HG03280 (cell line): ENCODE measurements at regions not wholly inside any gene's neighbourhood (a gene's known extent, or its start where the extent isn't known, plus 50 kb on each side); places are given as distances from the start of the nearest gene placed in this dataset.

Experiments used
- ATAC-seq: cut with Tn5 transposase; IDR thresholded peaks from one replicate; pipeline ENCODE4 v1.9.1; 2021; ENCODE audit warnings: mild to moderate bottlenecking, moderate library complexity; ENCODE audit not compliant: unreplicated experiment

DNA sequence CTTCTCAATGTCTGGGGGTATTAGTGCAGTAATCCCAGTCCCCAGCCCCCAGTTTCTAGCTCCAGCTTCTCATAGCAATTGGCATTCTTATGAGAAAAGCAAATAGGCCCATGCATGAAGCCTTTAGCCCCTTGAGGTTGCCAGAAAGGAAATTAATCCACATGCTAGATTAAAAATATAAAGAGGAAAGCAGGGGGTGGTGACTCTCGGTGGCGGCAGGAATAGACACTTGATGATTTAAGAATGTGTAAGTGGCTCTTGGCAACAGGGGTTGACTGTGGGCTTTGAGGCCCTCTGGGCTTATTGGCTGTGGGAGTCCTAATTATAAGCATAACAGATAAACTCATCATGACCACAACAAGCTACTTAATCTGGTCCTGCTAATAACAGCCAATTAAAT, 1367.3 kb upstream of the FLRT2 start:
- ATAC-seq: no peak

DNA sequence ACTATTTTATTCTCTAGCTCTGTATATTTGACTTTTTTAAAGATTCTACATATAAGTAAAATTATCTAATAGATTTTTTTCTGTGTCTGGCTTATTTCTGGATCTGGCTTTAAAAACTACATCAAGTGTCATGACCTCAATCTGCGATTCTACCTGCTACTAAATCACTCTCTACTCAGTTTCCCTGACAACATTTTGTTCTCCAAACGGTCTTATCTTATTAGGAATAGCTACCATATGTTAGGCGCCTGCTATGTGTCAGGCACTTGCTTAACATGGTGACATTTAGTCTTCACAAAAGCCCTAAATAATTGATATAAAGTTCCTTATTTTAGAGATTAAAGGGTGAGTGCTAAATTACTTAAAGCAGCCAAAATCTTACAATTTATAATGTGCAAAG, 1362.9 kb upstream of the FLRT2 start:
- no peak for ATAC-seq

DNA sequence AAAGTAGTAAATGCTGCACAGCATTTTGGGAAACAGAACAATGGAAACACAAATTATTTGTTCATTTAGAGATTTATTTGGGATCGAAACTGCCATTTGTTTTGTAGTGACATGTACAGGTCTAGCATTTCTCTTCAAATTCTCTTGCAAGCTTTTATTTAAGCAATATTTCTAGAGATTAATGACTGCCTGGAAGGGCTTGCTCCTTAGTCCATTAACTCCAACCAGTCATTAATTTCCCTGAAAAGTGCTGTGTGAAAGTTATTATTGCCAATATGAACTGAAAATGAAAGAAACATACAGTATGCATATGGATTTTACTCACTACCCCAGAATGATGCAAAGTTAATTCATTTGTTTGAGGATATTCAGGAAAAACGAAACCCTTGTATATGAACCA, 1349.6 kb upstream of the FLRT2 start:
- no peak for ATAC-seq

DNA sequence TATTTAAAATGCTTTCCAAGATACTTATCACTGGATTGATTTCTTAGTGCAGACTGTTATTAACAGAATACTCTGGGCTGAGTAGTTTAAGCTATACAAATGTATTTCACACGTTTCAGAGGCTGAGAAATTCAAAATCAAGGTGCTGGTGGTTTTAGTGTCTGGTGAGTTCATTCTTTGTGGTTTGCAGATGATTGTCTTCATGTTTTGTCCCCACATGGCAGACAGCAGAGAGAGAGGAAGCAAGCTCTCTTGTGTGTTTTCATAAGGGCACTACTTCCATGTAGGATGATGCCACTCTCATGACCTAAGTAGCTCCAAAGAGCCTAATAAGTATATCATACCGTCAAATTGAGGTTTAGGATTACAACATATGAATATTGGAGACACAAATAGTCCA, 1348.9 kb upstream of the FLRT2 start:
- no peak for ATAC-seq

DNA sequence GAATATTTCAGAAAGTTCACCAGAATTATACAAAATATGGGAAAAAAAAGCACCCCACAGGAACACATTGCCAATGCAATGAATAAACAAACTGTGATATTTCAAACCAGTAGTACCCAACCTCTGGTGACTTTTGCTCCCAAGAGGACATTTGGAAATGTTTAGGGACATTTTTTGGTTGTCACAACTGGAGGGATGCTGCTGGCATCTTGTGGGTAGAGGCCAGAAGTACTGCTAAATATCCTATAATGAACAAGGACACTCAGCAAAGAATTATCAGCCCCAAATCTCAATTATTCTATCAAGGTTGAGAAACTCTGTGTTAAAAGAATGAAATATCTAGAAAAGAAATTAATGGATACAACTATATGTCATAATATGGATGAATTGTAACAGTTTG, 1334.4 kb upstream of the FLRT2 start:
- ATAC-seq: no peak

GRCh38 chr14:84197704-84198103, 1332.2 kb upstream of the FLRT2 start:
- no peak for ATAC-seq

DNA sequence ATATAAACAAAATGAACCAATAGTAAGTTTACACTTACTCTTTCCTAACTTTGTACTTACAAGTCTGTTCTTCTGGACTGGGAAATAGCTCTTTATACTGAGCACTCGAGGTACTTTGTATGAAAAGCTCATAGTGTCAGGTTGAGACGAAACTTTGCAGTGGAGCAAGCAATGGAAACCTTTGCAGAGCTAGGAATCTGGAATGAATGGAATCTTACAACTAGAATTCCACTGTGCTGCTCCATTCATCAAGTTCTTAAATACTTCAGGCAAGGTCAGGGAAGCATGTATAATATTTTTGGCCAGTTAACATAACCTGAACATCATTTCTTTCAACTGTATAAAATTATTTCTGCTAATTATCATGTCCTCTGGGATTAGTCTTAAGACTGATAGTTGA, 1327.5 kb upstream of the FLRT2 start:
- no peak for ATAC-seq

DNA sequence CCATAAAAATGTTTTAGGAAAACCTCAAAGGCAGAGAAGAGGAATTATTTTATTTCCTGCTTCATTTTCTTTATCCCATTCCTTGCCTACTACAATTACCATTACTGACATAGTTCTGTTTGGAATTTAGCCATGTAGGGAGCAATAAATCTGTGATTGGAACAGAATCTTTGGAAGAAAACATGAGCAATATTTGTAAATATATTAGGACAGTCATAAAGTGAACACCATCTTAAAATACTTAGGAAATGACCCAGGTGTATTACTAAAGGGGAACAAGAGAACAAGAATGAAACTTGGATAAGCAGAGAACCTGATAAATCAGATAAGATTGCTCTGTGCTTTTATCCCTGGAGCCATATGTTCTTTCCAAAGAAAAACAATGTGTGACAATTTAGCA, 1326.0 kb upstream of the FLRT2 start:
- no peak for ATAC-seq

GRCh38 chr14:84208451-84208850, 1321.5 kb upstream of the FLRT2 start:
- no peak for ATAC-seq

- ATAC-seq: no peak
Observed at GRCh38 chr14:84209031-84209430, 1320.9 kb upstream of the FLRT2 start.

GRCh38 chr14:84217066-84217465, 1312.9 kb upstream of the FLRT2 start:
- ATAC-seq: no peak

- ATAC-seq: no peak
Observed at GRCh38 chr14:84225268-84225667, 1304.7 kb upstream of the FLRT2 start.

DNA sequence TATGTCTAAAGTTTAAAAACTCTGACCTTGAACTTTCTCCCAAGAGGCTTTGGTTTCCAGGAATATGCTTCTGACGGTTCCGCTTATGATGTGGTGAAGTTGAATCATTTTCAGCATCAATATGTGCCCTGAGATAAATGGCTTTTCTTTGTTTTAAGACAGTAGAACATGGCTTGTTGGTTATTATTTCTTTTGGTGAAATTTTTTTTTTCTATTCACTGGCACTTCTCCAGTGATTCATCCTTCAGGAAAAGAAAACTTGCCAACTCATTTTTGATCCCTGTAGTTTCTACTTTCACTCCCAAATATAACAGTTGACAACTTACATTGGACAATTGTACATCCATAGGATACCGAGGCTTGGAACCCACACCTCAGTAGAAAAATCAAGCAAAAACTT, 1301.2 kb upstream of the FLRT2 start:
- no peak for ATAC-seq

DNA sequence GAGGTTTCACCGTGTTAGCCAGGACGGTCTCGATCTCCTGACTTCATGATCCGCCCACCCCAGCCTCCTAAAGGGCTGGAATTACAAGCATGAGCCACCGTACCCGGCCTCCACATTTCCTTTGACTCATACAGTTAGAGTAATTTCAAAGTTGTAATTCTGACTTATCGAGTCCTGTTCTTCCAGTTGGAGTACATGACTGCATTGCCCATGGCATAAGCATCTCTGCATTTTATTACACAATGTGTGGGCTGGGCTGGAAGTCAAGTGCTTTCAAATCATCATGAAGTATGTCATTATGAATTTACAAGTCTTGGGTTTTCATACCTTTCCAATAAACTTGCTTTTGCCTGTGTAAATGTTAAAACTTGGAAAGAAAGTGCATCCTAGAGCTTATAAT, 1295.7 kb upstream of the FLRT2 start:
- ATAC-seq: no peak

DNA sequence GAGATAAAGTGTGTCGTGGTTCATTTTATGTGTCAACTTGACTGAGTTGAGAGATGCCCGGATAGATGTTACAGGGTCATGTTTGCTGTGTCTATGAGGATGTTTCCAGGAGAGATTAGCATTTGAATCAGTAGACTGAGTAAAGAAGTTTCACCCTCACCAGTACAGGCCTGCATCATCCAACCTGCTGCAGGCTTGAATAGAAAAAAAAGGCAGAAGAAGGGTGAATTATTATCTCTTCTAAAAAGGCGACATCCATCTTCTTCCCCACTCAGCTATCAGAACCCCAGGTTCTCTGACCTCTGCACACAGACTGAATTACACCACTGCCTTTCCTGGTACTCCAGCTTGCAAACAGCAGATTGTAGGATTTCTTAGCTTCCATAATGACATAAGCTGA, 1293.7 kb upstream of the FLRT2 start:
- ATAC-seq: no peak

- no peak for ATAC-seq
Observed at GRCh38 chr14:84237881-84238280, 1292.1 kb upstream of the FLRT2 start.

GRCh38 chr14:84247693-84248092, 1282.3 kb upstream of the FLRT2 start:
- no peak for ATAC-seq

DNA sequence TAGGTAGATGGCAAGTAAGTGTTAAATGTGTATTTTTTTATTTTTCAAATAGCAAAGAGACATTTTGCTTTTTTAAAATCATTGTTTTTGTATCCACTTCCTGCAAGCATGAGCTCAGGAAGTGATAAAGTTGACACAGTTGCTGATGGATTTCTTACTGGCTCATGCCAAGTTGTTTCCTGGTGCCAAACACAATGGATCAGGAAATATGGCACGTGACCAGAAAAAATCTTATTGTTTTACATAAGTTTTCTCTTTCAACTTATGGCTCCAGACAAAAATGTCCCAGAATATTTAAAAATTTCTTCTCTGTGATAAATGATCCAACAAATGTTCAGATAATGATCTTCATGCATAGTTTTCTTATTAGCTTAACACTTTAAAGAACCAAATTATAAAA, 1279.1 kb upstream of the FLRT2 start:
- no peak for ATAC-seq

GRCh38 chr14:84251411-84252115, 1278.4 kb upstream of the FLRT2 start:
- no peak for ATAC-seq

- ATAC-seq: no peak
Observed at GRCh38 chr14:84252706-84253105, 1277.2 kb upstream of the FLRT2 start.

GRCh38 chr14:84253326-84253725, 1276.6 kb upstream of the FLRT2 start:
- no peak for ATAC-seq

DNA sequence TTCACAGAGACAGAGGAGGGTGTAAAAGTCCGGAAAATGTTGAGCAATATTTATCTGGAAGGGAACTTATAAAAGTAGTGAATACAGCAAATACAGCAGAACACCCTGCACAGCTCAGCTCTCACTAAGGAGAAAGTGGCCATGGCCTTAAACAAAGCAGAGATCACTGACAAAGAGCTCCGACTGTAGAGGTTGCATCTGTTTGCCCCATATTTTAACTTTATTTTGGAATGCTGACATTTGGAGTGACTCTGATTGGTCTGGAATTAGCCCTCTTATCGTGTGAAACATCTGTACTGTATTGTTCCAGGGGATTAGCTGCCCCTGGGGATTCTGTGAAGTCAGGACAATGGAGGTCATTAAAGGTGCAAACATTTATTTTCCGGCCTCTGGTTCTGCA, 1275.7 kb upstream of the FLRT2 start:
- no peak for ATAC-seq

DNA sequence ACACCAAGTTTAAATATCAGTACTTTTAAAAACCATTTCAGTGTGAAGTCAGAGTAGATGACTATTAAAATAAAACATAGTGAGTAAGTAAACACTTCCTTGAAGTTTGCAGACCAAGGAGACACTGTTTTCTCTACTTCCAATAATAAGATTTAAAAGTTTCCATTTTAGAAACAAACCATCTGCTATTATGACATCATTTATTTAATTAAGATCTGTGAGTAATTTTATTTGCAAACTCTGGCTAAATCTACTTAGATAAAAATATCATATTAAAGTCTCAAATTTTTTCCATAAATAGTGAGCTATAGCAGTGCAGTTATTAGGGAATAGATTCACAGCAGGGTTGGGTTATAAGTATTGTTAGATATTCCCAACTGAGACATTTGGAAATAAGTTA, 1267.0 kb upstream of the FLRT2 start:
- no peak for ATAC-seq
